ENCODE measurements at regions not wholly inside any gene's neighbourhood (a gene's known extent, or its start where the extent isn't known, plus 50 kb on each side); places are given as distances from the start of the nearest gene placed in this dataset.

DNA sequence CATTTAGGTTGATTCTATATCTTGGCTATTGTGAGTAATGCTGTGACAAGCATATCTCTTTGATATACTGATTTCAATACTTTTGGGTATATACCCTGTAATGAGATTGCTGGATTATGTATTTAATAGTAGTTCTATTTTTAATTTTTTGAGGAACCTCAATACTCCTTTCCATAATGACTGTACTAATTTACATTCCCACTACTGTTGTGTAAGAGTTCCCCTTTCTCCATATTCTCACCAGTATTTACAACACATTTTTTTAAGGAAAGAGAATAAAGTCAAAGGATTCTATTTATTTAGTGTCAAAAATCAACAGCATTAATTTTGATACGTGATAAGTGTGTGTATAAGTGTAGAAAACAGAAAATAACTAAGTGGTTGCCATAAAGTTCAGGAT lies 356.4 kb upstream of the EDIL3 start:
- Histone ChIP-seq H3K27ac (ENCODE audit: poor library complexity, severe bottlenecking) (no peak overlapping the region), H3K27me3 (ENCODE audit: insufficient read depth, poor library complexity, severe bottlenecking) (peaks cover 17% of the 10 kb centered on the region), H3K9me3 (ENCODE audit: severe bottlenecking) (no peaks in the 10 kb centered on the region), H3K4me3 (ENCODE audit: severe bottlenecking) (no peak overlapping the region), H3K4me1 (ENCODE audit: insufficient read depth, poor library complexity, severe bottlenecking) (peaks cover 3% of the 10 kb centered on the region), H3K36me3 (ENCODE audit: low read depth) (no peaks in the 10 kb centered on the region)
- TF ChIP-seq, protein P1, sequence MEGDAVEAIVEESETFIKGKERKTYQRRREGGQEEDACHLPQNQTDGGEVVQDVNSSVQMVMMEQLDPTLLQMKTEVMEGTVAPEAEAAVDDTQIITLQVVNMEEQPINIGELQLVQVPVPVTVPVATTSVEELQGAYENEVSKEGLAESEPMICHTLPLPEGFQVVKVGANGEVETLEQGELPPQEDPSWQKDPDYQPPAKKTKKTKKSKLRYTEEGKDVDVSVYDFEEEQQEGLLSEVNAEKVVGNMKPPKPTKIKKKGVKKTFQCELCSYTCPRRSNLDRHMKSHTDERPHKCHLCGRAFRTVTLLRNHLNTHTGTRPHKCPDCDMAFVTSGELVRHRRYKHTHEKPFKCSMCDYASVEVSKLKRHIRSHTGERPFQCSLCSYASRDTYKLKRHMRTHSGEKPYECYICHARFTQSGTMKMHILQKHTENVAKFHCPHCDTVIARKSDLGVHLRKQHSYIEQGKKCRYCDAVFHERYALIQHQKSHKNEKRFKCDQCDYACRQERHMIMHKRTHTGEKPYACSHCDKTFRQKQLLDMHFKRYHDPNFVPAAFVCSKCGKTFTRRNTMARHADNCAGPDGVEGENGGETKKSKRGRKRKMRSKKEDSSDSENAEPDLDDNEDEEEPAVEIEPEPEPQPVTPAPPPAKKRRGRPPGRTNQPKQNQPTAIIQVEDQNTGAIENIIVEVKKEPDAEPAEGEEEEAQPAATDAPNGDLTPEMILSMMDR (IDR thresholded peaks at IDR 0.05; ENCODE audit: poor library complexity, severe bottlenecking), result no peak
- DNase-seq (ENCODE audit: low spot score) (no peak), ATAC-seq (ENCODE audit: low read depth) (no peak)

DNA sequence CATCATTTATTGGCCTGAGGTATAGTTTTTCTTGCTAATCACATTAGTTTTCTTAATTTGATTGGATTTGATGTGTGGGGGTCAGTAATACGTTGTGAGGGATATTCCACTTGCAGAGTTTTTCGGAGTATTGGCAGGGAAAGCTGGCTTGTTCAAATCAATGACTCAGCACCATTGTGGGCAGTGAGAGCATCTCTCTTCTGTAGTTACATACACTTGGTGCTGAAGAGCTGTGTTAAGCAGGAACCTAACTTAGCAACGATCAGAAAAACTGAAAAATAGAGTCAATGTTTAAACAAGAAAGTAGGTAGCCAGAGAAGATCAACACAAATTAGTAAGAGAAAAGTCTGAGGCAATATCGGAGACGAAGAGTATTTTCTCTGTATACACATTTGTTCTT lies 344.6 kb upstream of the EDIL3 start:
- no peak for DNase-seq (ENCODE audit: low spot score)
- Histone ChIP-seq H3K27ac (ENCODE audit: poor library complexity, severe bottlenecking) (no peak overlapping the region), H3K9me3 (ENCODE audit: severe bottlenecking) (no peaks in the 10 kb centered on the region), H3K4me3 (ENCODE audit: severe bottlenecking) (no peak overlapping the region), H3K36me3 (ENCODE audit: low read depth) (no peaks in the 10 kb centered on the region), H3K4me1 (ENCODE audit: insufficient read depth, poor library complexity, severe bottlenecking) (peaks cover 9% of the 10 kb centered on the region), H3K27me3 (ENCODE audit: insufficient read depth, poor library complexity, severe bottlenecking) (no peaks in the 10 kb centered on the region)
- TF ChIP-seq, protein P1 (IDR thresholded peaks at IDR 0.05; ENCODE audit: poor library complexity, severe bottlenecking), result no peak
- ATAC-seq (ENCODE audit: low read depth), result peak; percentile 55; the same call in 1 of the 3 replicates

DNA sequence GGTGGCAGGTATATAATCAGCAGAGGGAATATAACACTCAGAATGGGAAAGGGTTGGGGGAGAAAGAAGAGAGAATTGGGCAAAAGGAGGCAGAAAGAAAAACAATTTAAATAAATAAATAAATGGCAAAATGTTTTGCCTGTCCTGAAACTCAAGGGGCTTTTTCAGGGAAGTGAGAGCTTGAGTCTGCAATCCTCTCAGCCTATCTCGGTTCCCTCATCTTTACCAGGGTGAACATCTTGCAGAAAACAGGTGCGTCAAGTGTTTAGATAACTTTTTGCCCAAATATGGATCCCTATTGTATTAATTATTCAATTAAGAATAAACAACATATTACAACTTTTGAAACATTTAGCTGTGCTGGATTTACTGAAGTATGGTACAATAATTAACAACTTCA lies 343.0 kb upstream of the EDIL3 start:
- TF ChIP-seq, protein P1 (IDR thresholded peaks at IDR 0.05; ENCODE audit: poor library complexity, severe bottlenecking), result no peak
- H3K27ac ChIP-seq (ENCODE audit: poor library complexity, severe bottlenecking), result no peak overlapping the region
- no peaks in the 10 kb centered on the region for H3K36me3 ChIP-seq (ENCODE audit: low read depth)
- DNase-seq (ENCODE audit: low spot score), result no peak
- H3K4me1 ChIP-seq (ENCODE audit: insufficient read depth, poor library complexity, severe bottlenecking), result peaks cover 9% of the 10 kb centered on the region
- no peak for ATAC-seq (ENCODE audit: low read depth)
- no peak overlapping the region for H3K4me3 ChIP-seq (ENCODE audit: severe bottlenecking)
- no peaks in the 10 kb centered on the region for H3K27me3 ChIP-seq (ENCODE audit: insufficient read depth, poor library complexity, severe bottlenecking)
- H3K9me3 ChIP-seq (ENCODE audit: severe bottlenecking), result no peaks in the 10 kb centered on the region

DNA sequence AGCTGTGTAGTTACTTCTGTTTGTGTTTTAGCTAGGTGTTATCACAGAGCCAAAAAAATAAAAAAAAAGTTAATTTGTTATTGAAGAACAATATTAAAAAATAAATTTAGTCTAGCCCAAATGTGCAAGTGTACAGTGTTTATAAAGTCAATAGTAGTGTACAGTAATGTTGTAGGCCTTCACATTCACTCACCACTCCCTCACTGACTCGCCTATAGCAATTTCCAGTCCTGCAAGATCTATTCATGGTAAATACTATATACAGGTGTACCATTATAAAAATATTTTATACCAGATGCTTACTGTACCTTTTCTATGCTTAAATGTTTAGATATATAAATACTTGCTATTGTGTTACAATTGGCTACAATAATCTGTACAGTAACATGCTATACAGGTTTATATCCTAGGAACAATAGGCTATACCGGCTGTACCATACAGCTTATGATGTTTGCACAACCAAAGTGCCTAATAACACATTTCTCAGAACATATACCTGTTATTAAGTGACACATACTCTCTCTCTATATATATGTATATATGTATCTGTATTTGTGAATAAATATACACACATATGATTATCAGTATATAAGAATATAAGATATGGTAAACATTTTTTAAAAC lies 341.4 kb upstream of the EDIL3 start:
- TF ChIP-seq, protein P1 (IDR thresholded peaks at IDR 0.05; ENCODE audit: poor library complexity, severe bottlenecking), result no peak
- Histone ChIP-seq H3K4me3 (ENCODE audit: severe bottlenecking) (no peak overlapping the region), H3K36me3 (ENCODE audit: low read depth) (no peaks in the 10 kb centered on the region), H3K9me3 (ENCODE audit: severe bottlenecking) (no peaks in the 10 kb centered on the region), H3K4me1 (ENCODE audit: insufficient read depth, poor library complexity, severe bottlenecking) (peaks cover 14% of the 10 kb centered on the region), H3K27ac (ENCODE audit: poor library complexity, severe bottlenecking) (no peak overlapping the region), H3K27me3 (ENCODE audit: insufficient read depth, poor library complexity, severe bottlenecking) (no peaks in the 10 kb centered on the region)
- DNase-seq (ENCODE audit: low spot score) (no peak), ATAC-seq (ENCODE audit: low read depth) (no peak)

DNA sequence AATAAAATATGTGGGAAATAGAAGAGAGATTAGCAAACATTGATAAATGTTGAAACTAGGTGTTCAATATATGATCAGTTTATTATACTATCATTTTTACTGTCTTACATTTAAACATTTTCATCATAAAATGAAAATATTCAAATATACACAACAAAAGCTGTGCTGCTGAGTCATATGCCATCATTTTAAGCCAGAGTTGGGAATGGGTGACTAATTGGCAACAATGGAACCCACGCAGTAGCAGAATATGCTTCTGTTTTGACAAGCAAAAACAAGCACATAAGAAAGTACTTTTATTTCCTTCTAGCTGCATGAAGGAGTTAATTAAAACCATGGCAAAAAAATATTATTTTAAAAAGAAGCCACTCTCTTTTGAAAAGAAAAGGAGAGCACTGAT lies 340.0 kb upstream of the EDIL3 start:
- ATAC-seq (ENCODE audit: low read depth) (peak; percentile 90), DNase-seq (ENCODE audit: low spot score) (no peak)
- H3K4me3 ChIP-seq (ENCODE audit: severe bottlenecking), result no peak overlapping the region
- TF ChIP-seq, protein P1 (IDR thresholded peaks at IDR 0.05; ENCODE audit: poor library complexity, severe bottlenecking), result no peak
- peaks cover 14% of the 10 kb centered on the region for H3K4me1 ChIP-seq (ENCODE audit: insufficient read depth, poor library complexity, severe bottlenecking)
- H3K9me3 ChIP-seq (ENCODE audit: severe bottlenecking), result no peaks in the 10 kb centered on the region
- H3K27me3 ChIP-seq (ENCODE audit: insufficient read depth, poor library complexity, severe bottlenecking), result no peaks in the 10 kb centered on the region
- no peaks in the 10 kb centered on the region for H3K36me3 ChIP-seq (ENCODE audit: low read depth)
- H3K27ac ChIP-seq (ENCODE audit: poor library complexity, severe bottlenecking), result no peak overlapping the region
